Caco-2 (cell line): ENCODE measurements at regions not wholly inside any gene's neighbourhood (a gene's known extent, or its start where the extent isn't known, plus 50 kb on each side); places are given as distances from the start of the nearest gene placed in this dataset.

Experiments
- BruUV-seq: library from RNA; stranded (reverse); fragments of 400-500 nt; replicated peaks from 2 replicates; lab custom pipeline; 2021; lab: Mats Ljungman, UMichigan
- CTCF ChIA-PET: fragments of 300-600 bp; sonication (Branson Sonifier 250); formaldehyde crosslinking; loops from one replicate; lab custom pipeline; 2022; ENCODE audit warnings: antibody characterized with exemption; lab: Charles Lee
- POLR2A ChIA-PET: fragments of 300-600 bp; sonication (Branson Sonifier 250); formaldehyde crosslinking; loops from one replicate; lab custom pipeline; 2022; ENCODE audit warnings: antibody characterized with exemption; lab: Charles Lee
- DNase-seq, 2 experiments: peaks; one replicate each; pipeline versions ENCODE4 v3.0.0 to v3.0.0-alpha.2; 2020 to 2022
- H3K27me3 ChIP-seq: replicated peaks from 2 replicates; pipeline ENCODE4 v1.6.0; 2011; ENCODE audit warnings: low read length; ENCODE audit not compliant: control insufficient read depth, insufficient read depth
- H3K36me3 ChIP-seq: 2 replicates; pipeline ENCODE4 v1.5.1; 2011; ENCODE audit warnings: low read length; ENCODE audit not compliant: control insufficient read depth, insufficient read depth
- H3K4me1 ChIP-seq: fragments of 250-450 bp; sonication (Bioruptor Pico); 2 replicates; pipeline ENCODE4 v1.5.1; 2020; ENCODE audit warnings: mild to moderate bottlenecking
- H3K4me3 ChIP-seq: 2 replicates; pipeline ENCODE4 v1.5.1; 2011; ENCODE audit warnings: low read depth, mild to moderate bottlenecking, control low read depth, low read length
- H3K9me3 ChIP-seq: fragments of 250-450 bp; sonication (Bioruptor Pico); 2 replicates; pipeline ENCODE4 v1.5.1; 2020; ENCODE audit warnings: mild to moderate bottlenecking, moderate library complexity
- H3K27ac Mint-ChIP-seq: one replicate; pipeline ENCODE4 v1.8.0; 2022; ENCODE audit warnings: mixed read lengths; ENCODE audit not compliant: unreplicated experiment
- H3K27me3 Mint-ChIP-seq: one replicate; pipeline ENCODE4 v1.8.0; 2022; ENCODE audit warnings: mixed read lengths; ENCODE audit not compliant: insufficient read depth, unreplicated experiment
- H3K36me3 Mint-ChIP-seq: one replicate; pipeline ENCODE4 v1.8.0; 2022; ENCODE audit warnings: mild to moderate bottlenecking, mixed read lengths; ENCODE audit not compliant: insufficient read depth, unreplicated experiment
- H3K4me1 Mint-ChIP-seq: one replicate; pipeline ENCODE4 v1.8.0; 2022; ENCODE audit warnings: low read depth, mixed read lengths; ENCODE audit not compliant: unreplicated experiment
- H3K4me3 Mint-ChIP-seq: one replicate; pipeline ENCODE4 v1.8.0; 2022; ENCODE audit warnings: mild to moderate bottlenecking, moderate library complexity, mixed read lengths; ENCODE audit not compliant: unreplicated experiment
- H3K9me3 Mint-ChIP-seq: one replicate; pipeline ENCODE4 v1.8.0; 2022; ENCODE audit warnings: mixed read lengths; ENCODE audit not compliant: unreplicated experiment
- intact Hi-C: fragments of 100-400 bp; cut with micrococcal nuclease; formaldehyde crosslinking; loops from one replicate; pipeline ENCODE4 v1.10.0; 2022; ENCODE audit not compliant: unreplicated experiment
- TF ChIP-seq, protein P1 (sequence below), 2 experiments: fragments of 200-600 bp in 1 of 2; IDR thresholded peaks; 1 replicate in 1 of 2; 2 replicates in 1 of 2; pipeline versions ENCODE4 v1.5.1 to v1.8.0; 2011 to 2022; ENCODE audit warnings: antibody characterized with exemption in 1 of 2, control low read depth in 1 of 2, inconsistent platforms in 1 of 2, low read depth in 1 of 2, low read length in 1 of 2, mild to moderate bottlenecking in 1 of 2, moderate library complexity in 1 of 2; ENCODE audit not compliant: insufficient read depth in 1 of 2, severe bottlenecking in 1 of 2, unreplicated experiment in 1 of 2

DNA sequence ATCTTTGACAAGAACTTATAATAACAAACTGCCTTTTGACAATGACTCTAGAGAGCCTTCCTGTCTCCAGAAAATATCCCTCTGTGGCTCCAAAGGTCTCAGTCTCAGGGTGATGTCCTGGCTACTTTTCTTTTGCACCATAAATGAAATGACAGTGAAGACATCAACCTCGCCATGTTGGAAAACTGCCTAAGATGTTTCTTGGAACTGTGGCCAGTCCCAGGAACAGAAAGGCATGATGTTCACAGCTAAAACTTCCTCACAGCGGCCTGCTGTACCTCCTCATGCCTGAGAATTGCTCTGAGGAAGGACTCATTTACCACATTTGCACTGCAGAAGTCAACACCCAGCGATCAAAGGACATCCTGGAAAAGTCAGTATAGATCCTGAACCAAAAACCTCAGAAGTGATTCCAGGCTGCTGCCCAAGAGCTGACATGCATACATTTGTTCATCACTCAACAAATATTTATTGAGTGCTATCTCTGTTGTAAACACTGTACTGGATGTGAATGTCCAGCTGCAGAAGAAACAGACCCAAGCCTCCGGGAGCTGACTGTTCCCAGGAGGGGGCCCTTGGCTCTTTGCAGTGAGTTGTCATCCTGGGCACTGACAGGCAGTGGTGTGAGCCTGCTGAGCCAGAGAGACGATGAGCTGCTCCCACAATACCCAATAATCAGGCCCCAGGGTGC, 64.3 kb upstream of the ACSL3 start:
- Mint-ChIP-seq H3K27me3 (no peaks in the 10 kb centered on the region), H3K36me3 (no peaks in the 10 kb centered on the region), H3K4me1 (peaks cover 48% of the 10 kb centered on the region), H3K9me3 (no peaks in the 10 kb centered on the region), H3K4me3 (peak overlapping the region; percentile 39), H3K27ac (peak overlapping the region; percentile 68)
- no TSS peak for BruUV-seq
- Histone ChIP-seq H3K36me3 (no peaks in the 10 kb centered on the region), H3K4me1 (peaks cover 64% of the 10 kb centered on the region), H3K4me3 (no peak overlapping the region; the same call in 1 of the 2 replicates), H3K9me3 (no peaks in the 10 kb centered on the region), H3K27me3 (no peaks in the 10 kb centered on the region)
- ChIA-PET POLR2A (interaction anchor here (1.1 to 1.7 kb wide), 3 partner anchors 11 to 87 kb away, joined by 3 to 8 read pairs (median 7); no protein-coding TSS in a partner anchor), CTCF (interaction anchor here (0.6 to 2.1 kb wide), 17 partner anchors 9 to 946 kb away, joined by 3 to 41 read pairs (median 6); no protein-coding TSS in a partner anchor)
- TF ChIP-seq, protein P1, sequence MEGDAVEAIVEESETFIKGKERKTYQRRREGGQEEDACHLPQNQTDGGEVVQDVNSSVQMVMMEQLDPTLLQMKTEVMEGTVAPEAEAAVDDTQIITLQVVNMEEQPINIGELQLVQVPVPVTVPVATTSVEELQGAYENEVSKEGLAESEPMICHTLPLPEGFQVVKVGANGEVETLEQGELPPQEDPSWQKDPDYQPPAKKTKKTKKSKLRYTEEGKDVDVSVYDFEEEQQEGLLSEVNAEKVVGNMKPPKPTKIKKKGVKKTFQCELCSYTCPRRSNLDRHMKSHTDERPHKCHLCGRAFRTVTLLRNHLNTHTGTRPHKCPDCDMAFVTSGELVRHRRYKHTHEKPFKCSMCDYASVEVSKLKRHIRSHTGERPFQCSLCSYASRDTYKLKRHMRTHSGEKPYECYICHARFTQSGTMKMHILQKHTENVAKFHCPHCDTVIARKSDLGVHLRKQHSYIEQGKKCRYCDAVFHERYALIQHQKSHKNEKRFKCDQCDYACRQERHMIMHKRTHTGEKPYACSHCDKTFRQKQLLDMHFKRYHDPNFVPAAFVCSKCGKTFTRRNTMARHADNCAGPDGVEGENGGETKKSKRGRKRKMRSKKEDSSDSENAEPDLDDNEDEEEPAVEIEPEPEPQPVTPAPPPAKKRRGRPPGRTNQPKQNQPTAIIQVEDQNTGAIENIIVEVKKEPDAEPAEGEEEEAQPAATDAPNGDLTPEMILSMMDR (IDR thresholded peaks at IDR 0.05; ENCODE audit: insufficient read depth in 1 of 2, low read depth in 1 of 2, low read length in 1 of 2, severe bottlenecking in 1 of 2, unreplicated experiment in 1 of 2) = no peak
- DNase-seq = peak; percentile 79 to 87
- intact Hi-C loops = loop anchor here (1.0 to 5.0 kb wide), 10 partner anchors 11 to 107 kb away; no protein-coding TSS in a partner anchor

DNA sequence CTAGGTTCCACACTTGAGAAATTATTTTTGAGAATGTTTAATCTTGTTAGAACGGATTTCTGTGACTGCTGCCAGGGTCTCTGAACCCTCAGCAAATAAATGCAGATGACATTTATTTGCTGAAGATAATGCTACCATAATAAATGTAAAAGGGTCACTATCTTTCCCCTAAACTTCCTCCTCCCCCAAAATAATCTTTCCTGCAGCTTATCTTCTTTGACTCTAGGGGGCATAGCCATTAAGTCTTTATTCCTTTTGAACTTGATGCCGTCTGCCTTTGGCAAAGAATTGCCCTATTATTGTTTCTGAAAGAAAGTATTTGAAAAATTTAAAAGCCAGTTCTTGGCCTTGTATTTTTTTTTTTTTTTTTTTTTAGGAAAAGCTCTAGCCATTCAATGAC, 63.6 kb upstream of the ACSL3 start:
- TF ChIP-seq, protein P1 (IDR thresholded peaks at IDR 0.05; ENCODE audit: insufficient read depth in 1 of 2, low read depth in 1 of 2, low read length in 1 of 2, severe bottlenecking in 1 of 2, unreplicated experiment in 1 of 2) = peak; percentile 33 to 43
- Mint-ChIP-seq H3K9me3 (no peaks in the 10 kb centered on the region), H3K4me3 (peak overlapping the region; percentile 39), H3K36me3 (no peaks in the 10 kb centered on the region), H3K4me1 (peaks cover 48% of the 10 kb centered on the region), H3K27me3 (no peaks in the 10 kb centered on the region), H3K27ac (peak overlapping the region; percentile 20)
- Histone ChIP-seq H3K9me3 (no peaks in the 10 kb centered on the region), H3K36me3 (no peaks in the 10 kb centered on the region), H3K4me1 (peaks cover 64% of the 10 kb centered on the region), H3K27me3 (no peaks in the 10 kb centered on the region), H3K4me3 (no peak overlapping the region)
- DNase-seq = no peak
- intact Hi-C loops = loop anchor here (5.0 kb wide), 1 partner anchor 105 kb away; no protein-coding TSS in a partner anchor
- BruUV-seq = no TSS peak
- ChIA-PET POLR2A (interaction anchor here (1.1 to 1.7 kb wide), 3 partner anchors 10 to 88 kb away, joined by 3 to 8 read pairs (median 7); no protein-coding TSS in a partner anchor), CTCF (interaction anchor here (0.6 to 2.1 kb wide), 18 partner anchors 8 to 945 kb away, joined by 3 to 41 read pairs (median 6); no protein-coding TSS in a partner anchor)

DNA sequence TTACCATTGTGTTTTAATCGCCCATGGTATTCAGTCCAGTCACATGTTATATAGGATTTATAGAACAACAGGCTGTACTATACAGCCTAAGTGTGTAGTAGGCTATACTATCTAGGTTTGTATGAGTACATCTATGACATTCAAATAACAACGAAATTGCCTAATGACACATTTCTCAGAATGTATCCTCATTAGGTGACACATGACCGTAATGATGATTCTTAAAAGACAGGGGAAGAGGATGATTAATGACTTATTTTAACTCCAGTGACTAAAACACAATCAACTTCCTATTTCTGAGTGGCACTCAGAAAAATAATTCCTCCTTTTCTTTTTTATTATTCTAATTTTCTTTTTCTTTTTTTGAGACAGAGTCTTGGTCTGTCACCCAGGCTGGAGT, 63.0 kb upstream of the ACSL3 start:
- POLR2A ChIA-PET = no interaction called here
- intact Hi-C loops = loop anchor here (5.0 kb wide), 1 partner anchor 106 kb away; no protein-coding TSS in a partner anchor
- Mint-ChIP-seq H3K36me3 (no peaks in the 10 kb centered on the region), H3K27ac (no peak overlapping the region), H3K4me1 (peaks cover 48% of the 10 kb centered on the region), H3K4me3 (no peak overlapping the region), H3K27me3 (no peaks in the 10 kb centered on the region), H3K9me3 (no peaks in the 10 kb centered on the region)
- H3K4me3 ChIP-seq = no peak overlapping the region
- CTCF ChIA-PET = interaction anchor here (0.7 to 2.1 kb wide), 7 partner anchors 9 to 141 kb away, joined by 3 to 41 read pairs (median 8); no protein-coding TSS in a partner anchor
- no peaks in the 10 kb centered on the region for H3K36me3 ChIP-seq
- H3K4me1 ChIP-seq = peaks cover 64% of the 10 kb centered on the region
- no TSS peak for BruUV-seq
- DNase-seq = no peak
- no peaks in the 10 kb centered on the region for H3K9me3 ChIP-seq
- no peaks in the 10 kb centered on the region for H3K27me3 ChIP-seq
- TF ChIP-seq, protein P1 (IDR thresholded peaks at IDR 0.05; ENCODE audit: insufficient read depth in 1 of 2, low read depth in 1 of 2, low read length in 1 of 2, severe bottlenecking in 1 of 2, unreplicated experiment in 1 of 2) = no peak
